Psoas muscle (tissue), 7 donors: ENCODE measurements at regions not wholly inside any gene's neighbourhood (a gene's known extent, or its start where the extent isn't known, plus 50 kb on each side); places are given as distances from the start of the nearest gene placed in this dataset.

Experiments used
- ATAC-seq, 4 donors: fragments of 200-7000 bp; cut with Tn5 transposase; one replicate each; pipeline ENCODE4 v1.9.1; 2020; ENCODE audit warnings: moderate library complexity in 3 of 4, mild to moderate bottlenecking in 2 of 4
- DNase-seq, 2 donors: peaks; one replicate each; pipeline ENCODE4 v3.0.0-alpha.2; 2020
- H3K27ac ChIP-seq: fragments of 200-600 bp; one replicate; pipeline ENCODE4 v1.8.0; 2022
- H3K27me3 ChIP-seq, 3 donors: fragments of 200-600 bp in 1 of 3; one replicate each; pipeline versions ENCODE4 v1.6.1 to v1.8.0; 2013 to 2022; ENCODE audit warnings: low read length in 2 of 3, mild to moderate bottlenecking in 2 of 3, moderate library complexity in 1 of 3; ENCODE audit not compliant: insufficient read depth in 3 of 3
- H3K36me3 ChIP-seq, 2 donors: fragments of 200-600 bp in 1 of 2; one replicate each; pipeline versions ENCODE4 v1.6.1 to v1.8.0; 2013 to 2022; ENCODE audit warnings: low read depth in 1 of 2, mild to moderate bottlenecking in 1 of 2, moderate library complexity in 1 of 2; ENCODE audit not compliant: insufficient read depth in 1 of 2
- H3K4me1 ChIP-seq: fragments of 200-600 bp; one replicate; pipeline ENCODE4 v1.8.0; 2022
- H3K4me3 ChIP-seq: fragments of 200-600 bp; one replicate; pipeline ENCODE4 v1.8.0; 2022; ENCODE audit warnings: mild to moderate bottlenecking
- H3K9me3 ChIP-seq: fragments of 200-600 bp; one replicate; pipeline ENCODE4 v1.8.0; 2022
- CTCF ChIP-seq: fragments of 200-600 bp; IDR thresholded peaks from one replicate; pipeline ENCODE4 v1.8.0; 2022; ENCODE audit warnings: antibody characterized with exemption
- WGBS, 3 donors: extraction: QIAGEN DNeasy Blood & Tissue Kit; methylation state at CpG; one replicate each; pipeline versions ENCODE4 v1.1.6 to v1.1.7; 2013; 5-methylcytosine and 5-hydroxymethylcytosine counted together
- intact Hi-C, 2 donors: fragments of 100-400 bp; cut with DNase I; formaldehyde crosslinking; loops; one replicate each; pipeline versions ENCODE4 v1.11.0 to v1.14.2; 2022
- donor health status: healthy with polysubstance abuse.
- donor health status: DM: no; HTN: no; CAD: no; lungs with moderate emphysema.
- donor health status: Bipolar disorder and iron deficiency.
- donor health status: healthy.
- donor health status: DM: yes; HTN: yes; CAD: no.
- donor health status: DM: no; HTN: no; CAD: no.
- donor health status: DM: yes; HTN: yes; CAD: no.

GRCh38 chr2:220300806-220301205, 673.4 kb downstream of the SLC4A3 start:
- Histone ChIP-seq H3K4me3 (no peak overlapping the region), H3K36me3 (no peaks in the 10 kb centered on the region), H3K27ac (no peak overlapping the region), H3K27me3 (no peaks in the 10 kb centered on the region), H3K9me3 (no peaks in the 10 kb centered on the region), H3K4me1 (no peaks in the 10 kb centered on the region)
- no peak for TF ChIP-seq CTCF
- intact Hi-C loops = no loop called here
- ATAC-seq = no peak
- 78 to 82% (median 81%) methylated on average over 3 of the region's 3 CpGs for WGBS, 3 donors
- DNase-seq = no peak

- 71 to 72% (median 72%) methylated on average over 1 of the region's 1 CpG for whole genome bisulfite sequencing, 3 donors
- DNase-seq (no peak), ATAC-seq (no peak)
- no peaks in the 10 kb centered on the region for H3K9me3 ChIP-seq
- intact Hi-C loops = no loop called here
- no peak for TF ChIP-seq CTCF
- H3K36me3 ChIP-seq = no peaks in the 10 kb centered on the region
- no peak overlapping the region for H3K4me3 ChIP-seq
- no peak overlapping the region for H3K27ac ChIP-seq
- H3K4me1 ChIP-seq = no peaks in the 10 kb centered on the region
- H3K27me3 ChIP-seq = no peaks in the 10 kb centered on the region
Measured at GRCh38 chr2:220302756-220303155, 675.3 kb downstream of the SLC4A3 start.

GRCh38 chr2:220309215-220309614, 681.8 kb downstream of the SLC4A3 start:
- 91 to 100% (median 100%) methylated on average over 1 of the region's 1 CpG for WGBS, 3 donors
- no peak overlapping the region for H3K27ac ChIP-seq
- H3K27me3 ChIP-seq = peaks cover 0 to 5% (median 0%) of the 10 kb centered on the region in 3 donors
- no peaks in the 10 kb centered on the region for H3K36me3 ChIP-seq
- intact Hi-C loops = no loop called here
- no peaks in the 10 kb centered on the region for H3K4me1 ChIP-seq
- no peak for TF ChIP-seq CTCF
- DNase-seq (no peak), ATAC-seq (no peak)
- no peaks in the 10 kb centered on the region for H3K9me3 ChIP-seq
- no peak overlapping the region for H3K4me3 ChIP-seq

GRCh38 chr2:220310451-220310861, 683.0 kb downstream of the SLC4A3 start:
- no peak for DNase-seq
- no peaks in the 10 kb centered on the region for H3K9me3 ChIP-seq
- no peak for ATAC-seq
- intact Hi-C loops = no loop called here
- H3K27me3 ChIP-seq = peaks cover 0 to 5% (median 0%) of the 10 kb centered on the region in 3 donors
- no peak overlapping the region for H3K4me3 ChIP-seq
- H3K27ac ChIP-seq = no peak overlapping the region
- no peaks in the 10 kb centered on the region for H3K36me3 ChIP-seq
- TF ChIP-seq CTCF = no peak
- 66 to 75% (median 74%) methylated on average over 1 of the region's 1 CpG for WGBS, 3 donors
- H3K4me1 ChIP-seq = no peaks in the 10 kb centered on the region

GRCh38 chr2:220315098-220315823, 687.8 kb downstream of the SLC4A3 start:
- no peak for DNase-seq
- Histone ChIP-seq H3K36me3 (no peaks in the 10 kb centered on the region), H3K27ac (no peak overlapping the region), H3K27me3 (no peaks in the 10 kb centered on the region), H3K4me3 (no peak overlapping the region), H3K9me3 (no peaks in the 10 kb centered on the region), H3K4me1 (no peaks in the 10 kb centered on the region)
- 48 to 59% (median 50%) methylated on average over 4 of the region's 4 CpGs for WGBS, 3 donors
- TF ChIP-seq CTCF = no peak
- intact Hi-C loops = no loop called here
- no peak for ATAC-seq
